ENCODE measurements at regions not wholly inside any gene's neighbourhood (a gene's known extent, or its start where the extent isn't known, plus 50 kb on each side); places are given as distances from the start of the nearest gene placed in this dataset.

GRCh38 chr20:40765814-40766480 is 76.9 kb upstream of the MAFB start:
- TF ChIP-seq SP1 (IDR thresholded peaks at IDR 0.05) (no peak), MAX (IDR thresholded peaks at IDR 0.05) (no peak), GABPA (IDR thresholded peaks at IDR 0.05 in 1 of 2, conservative IDR thresholded peaks at IDR 0.05 in 1 of 2) (no peak), YY1 (IDR thresholded peaks at IDR 0.05) (no peak), CTCF (IDR thresholded peaks at IDR 0.05; ENCODE audit: low read depth, low read length, missing input control) (no peak), FOXA1 (IDR thresholded peaks at IDR 0.05) (no peak), JUND (IDR thresholded peaks at IDR 0.05) (no peak), TAF1 (conservative IDR thresholded peaks at IDR 0.05) (no peak), RXRA (IDR thresholded peaks at IDR 0.05) (no peak)
- TF ChIP-seq, protein P1, sequence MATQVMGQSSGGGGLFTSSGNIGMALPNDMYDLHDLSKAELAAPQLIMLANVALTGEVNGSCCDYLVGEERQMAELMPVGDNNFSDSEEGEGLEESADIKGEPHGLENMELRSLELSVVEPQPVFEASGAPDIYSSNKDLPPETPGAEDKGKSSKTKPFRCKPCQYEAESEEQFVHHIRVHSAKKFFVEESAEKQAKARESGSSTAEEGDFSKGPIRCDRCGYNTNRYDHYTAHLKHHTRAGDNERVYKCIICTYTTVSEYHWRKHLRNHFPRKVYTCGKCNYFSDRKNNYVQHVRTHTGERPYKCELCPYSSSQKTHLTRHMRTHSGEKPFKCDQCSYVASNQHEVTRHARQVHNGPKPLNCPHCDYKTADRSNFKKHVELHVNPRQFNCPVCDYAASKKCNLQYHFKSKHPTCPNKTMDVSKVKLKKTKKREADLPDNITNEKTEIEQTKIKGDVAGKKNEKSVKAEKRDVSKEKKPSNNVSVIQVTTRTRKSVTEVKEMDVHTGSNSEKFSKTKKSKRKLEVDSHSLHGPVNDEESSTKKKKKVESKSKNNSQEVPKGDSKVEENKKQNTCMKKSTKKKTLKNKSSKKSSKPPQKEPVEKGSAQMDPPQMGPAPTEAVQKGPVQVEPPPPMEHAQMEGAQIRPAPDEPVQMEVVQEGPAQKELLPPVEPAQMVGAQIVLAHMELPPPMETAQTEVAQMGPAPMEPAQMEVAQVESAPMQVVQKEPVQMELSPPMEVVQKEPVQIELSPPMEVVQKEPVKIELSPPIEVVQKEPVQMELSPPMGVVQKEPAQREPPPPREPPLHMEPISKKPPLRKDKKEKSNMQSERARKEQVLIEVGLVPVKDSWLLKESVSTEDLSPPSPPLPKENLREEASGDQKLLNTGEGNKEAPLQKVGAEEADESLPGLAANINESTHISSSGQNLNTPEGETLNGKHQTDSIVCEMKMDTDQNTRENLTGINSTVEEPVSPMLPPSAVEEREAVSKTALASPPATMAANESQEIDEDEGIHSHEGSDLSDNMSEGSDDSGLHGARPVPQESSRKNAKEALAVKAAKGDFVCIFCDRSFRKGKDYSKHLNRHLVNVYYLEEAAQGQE (IDR thresholded peaks at IDR 0.05) = no peak
